ENCODE measurements at regions not wholly inside any gene's neighbourhood (a gene's known extent, or its start where the extent isn't known, plus 50 kb on each side); places are given as distances from the start of the nearest gene placed in this dataset.

DNA sequence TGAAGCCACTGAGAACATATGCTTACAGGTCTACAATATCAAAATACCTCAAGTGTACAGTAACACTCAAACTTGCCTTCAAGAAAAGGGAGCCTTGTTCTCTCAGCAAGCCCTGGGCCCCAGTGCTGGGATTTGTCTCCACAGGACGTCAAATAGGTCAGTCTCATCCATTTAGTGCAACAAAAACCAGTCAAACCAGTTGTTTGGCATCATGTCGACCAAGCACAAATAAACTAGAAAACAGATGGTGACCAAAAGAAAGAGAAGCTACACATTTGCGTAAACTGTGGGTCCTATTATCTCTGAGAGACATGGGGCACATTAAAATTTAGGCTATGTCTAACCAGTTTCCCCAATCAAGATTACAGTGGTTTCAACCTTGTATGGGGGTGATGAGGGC is 182.6 kb upstream of the PKDCC start:
- TF ChIP-seq, protein P1, sequence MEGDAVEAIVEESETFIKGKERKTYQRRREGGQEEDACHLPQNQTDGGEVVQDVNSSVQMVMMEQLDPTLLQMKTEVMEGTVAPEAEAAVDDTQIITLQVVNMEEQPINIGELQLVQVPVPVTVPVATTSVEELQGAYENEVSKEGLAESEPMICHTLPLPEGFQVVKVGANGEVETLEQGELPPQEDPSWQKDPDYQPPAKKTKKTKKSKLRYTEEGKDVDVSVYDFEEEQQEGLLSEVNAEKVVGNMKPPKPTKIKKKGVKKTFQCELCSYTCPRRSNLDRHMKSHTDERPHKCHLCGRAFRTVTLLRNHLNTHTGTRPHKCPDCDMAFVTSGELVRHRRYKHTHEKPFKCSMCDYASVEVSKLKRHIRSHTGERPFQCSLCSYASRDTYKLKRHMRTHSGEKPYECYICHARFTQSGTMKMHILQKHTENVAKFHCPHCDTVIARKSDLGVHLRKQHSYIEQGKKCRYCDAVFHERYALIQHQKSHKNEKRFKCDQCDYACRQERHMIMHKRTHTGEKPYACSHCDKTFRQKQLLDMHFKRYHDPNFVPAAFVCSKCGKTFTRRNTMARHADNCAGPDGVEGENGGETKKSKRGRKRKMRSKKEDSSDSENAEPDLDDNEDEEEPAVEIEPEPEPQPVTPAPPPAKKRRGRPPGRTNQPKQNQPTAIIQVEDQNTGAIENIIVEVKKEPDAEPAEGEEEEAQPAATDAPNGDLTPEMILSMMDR (IDR thresholded peaks at IDR 0.05): no peak
- no peak for TF ChIP-seq POLR2A (IDR thresholded peaks at IDR 0.05)

Data from esophagus squamous epithelium (tissue), 4 donors.